KMS-11 (cell line): ENCODE measurements at regions not wholly inside any gene's neighbourhood (a gene's known extent, or its start where the extent isn't known, plus 50 kb on each side); places are given as distances from the start of the nearest gene placed in this dataset.
"Not testable (repeated sequence)": the region's sequence is repeated elsewhere in the genome, so short reads cannot be mapped to it uniquely, and the experiment has no call there.

Experiments used
- H2AFZ ChIP-seq: fragments of 200-600 bp; sonication (generic); 2 replicates; pipeline ENCODE4 v1.6.1; 2016; ENCODE audit warnings: antibody characterized with exemption, mixed run types, low read depth
- H3K27ac ChIP-seq: fragments of 200-600 bp; sonication (generic); 2 replicates; pipeline ENCODE4 v1.6.1; 2016; ENCODE audit warnings: mild to moderate bottlenecking, mixed run types
- H3K27me3 ChIP-seq: fragments of 200-600 bp; sonication (generic); 2 replicates; pipeline ENCODE4 v1.6.1; 2017; ENCODE audit warnings: mild to moderate bottlenecking, low read depth, mixed run types, moderate library complexity; ENCODE audit not compliant: insufficient read depth
- H3K36me3 ChIP-seq: fragments of 200-600 bp; sonication (generic); 2 replicates; pipeline ENCODE4 v1.6.1; 2017; ENCODE audit warnings: mild to moderate bottlenecking, mixed run types; ENCODE audit not compliant: insufficient read depth
- H3K4me1 ChIP-seq: fragments of 200-600 bp; sonication (generic); 2 replicates; pipeline ENCODE4 v1.6.1; 2016; ENCODE audit warnings: mild to moderate bottlenecking, low read depth, mixed run types; ENCODE audit not compliant: poor library complexity, severe bottlenecking
- H3K4me2 ChIP-seq: fragments of 200-600 bp; sonication (generic); 2 replicates; pipeline ENCODE4 v1.7.0; 2016; ENCODE audit warnings: mild to moderate bottlenecking, mixed run types
- H3K4me3 ChIP-seq: fragments of 200-600 bp; sonication (generic); IDR thresholded peaks from 2 replicates; pipeline ENCODE4 v1.6.1; 2017; ENCODE audit warnings: low read depth, low read length, mixed read lengths; ENCODE audit not compliant: insufficient read depth
- H3K79me2 ChIP-seq: fragments of 200-600 bp; sonication (generic); 2 replicates; pipeline ENCODE4 v1.6.1; 2016; ENCODE audit warnings: low read depth, mixed run types; ENCODE audit not compliant: insufficient read depth
- H3K9ac ChIP-seq: fragments of 200-600 bp; sonication (generic); 2 replicates; pipeline ENCODE4 v1.6.1; 2016; ENCODE audit warnings: mild to moderate bottlenecking, mixed run types
- H4K20me1 ChIP-seq: fragments of 200-600 bp; sonication (generic); 2 replicates; pipeline ENCODE4 v1.6.1; 2016; ENCODE audit warnings: mild to moderate bottlenecking, mixed run types; ENCODE audit not compliant: insufficient read depth
- TF ChIP-seq, protein P1 (sequence below): fragments of 200-600 bp; sonication (generic); conservative IDR thresholded peaks from 2 replicates; pipeline ENCODE4 v1.6.1; 2017; ENCODE audit warnings: low read depth, mild to moderate bottlenecking, antibody characterized with exemption, low read length, moderate library complexity, mixed read lengths

DNA sequence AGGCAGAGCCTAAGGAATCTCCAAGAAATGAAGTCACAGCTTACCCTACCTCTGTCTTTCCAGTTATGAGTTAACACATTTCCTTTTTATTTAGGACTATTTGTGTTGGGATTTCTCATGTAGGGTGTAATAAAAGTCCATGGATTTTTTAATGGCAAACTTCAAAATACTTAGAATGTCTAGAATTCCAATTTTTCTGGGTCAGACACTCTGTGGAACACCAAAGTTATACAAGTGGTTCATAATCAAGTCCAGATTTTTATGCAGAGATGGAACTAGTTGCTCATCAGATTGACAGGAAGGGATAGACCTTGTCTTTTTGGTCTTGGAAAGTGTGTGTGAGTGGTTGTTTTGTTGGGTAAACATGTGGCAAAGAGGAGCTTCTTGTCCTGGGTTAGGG is 69.8 kb upstream of the ADRA1D start:
- no peaks in the 10 kb centered on the region for H3K4me1 ChIP-seq
- no peaks in the 10 kb centered on the region for H3K27me3 ChIP-seq
- no peak overlapping the region for H3K4me3 ChIP-seq
- H3K36me3 ChIP-seq, result no peaks in the 10 kb centered on the region
- H4K20me1 ChIP-seq, result no peaks in the 10 kb centered on the region
- H3K27ac ChIP-seq, result no peak overlapping the region
- no peak overlapping the region for H3K4me2 ChIP-seq
- TF ChIP-seq, protein P1, sequence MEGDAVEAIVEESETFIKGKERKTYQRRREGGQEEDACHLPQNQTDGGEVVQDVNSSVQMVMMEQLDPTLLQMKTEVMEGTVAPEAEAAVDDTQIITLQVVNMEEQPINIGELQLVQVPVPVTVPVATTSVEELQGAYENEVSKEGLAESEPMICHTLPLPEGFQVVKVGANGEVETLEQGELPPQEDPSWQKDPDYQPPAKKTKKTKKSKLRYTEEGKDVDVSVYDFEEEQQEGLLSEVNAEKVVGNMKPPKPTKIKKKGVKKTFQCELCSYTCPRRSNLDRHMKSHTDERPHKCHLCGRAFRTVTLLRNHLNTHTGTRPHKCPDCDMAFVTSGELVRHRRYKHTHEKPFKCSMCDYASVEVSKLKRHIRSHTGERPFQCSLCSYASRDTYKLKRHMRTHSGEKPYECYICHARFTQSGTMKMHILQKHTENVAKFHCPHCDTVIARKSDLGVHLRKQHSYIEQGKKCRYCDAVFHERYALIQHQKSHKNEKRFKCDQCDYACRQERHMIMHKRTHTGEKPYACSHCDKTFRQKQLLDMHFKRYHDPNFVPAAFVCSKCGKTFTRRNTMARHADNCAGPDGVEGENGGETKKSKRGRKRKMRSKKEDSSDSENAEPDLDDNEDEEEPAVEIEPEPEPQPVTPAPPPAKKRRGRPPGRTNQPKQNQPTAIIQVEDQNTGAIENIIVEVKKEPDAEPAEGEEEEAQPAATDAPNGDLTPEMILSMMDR, result no peak
- H3K9ac ChIP-seq, result no peak overlapping the region
- no peaks in the 10 kb centered on the region for H3K79me2 ChIP-seq
- H2AFZ ChIP-seq, result no peak overlapping the region

DNA sequence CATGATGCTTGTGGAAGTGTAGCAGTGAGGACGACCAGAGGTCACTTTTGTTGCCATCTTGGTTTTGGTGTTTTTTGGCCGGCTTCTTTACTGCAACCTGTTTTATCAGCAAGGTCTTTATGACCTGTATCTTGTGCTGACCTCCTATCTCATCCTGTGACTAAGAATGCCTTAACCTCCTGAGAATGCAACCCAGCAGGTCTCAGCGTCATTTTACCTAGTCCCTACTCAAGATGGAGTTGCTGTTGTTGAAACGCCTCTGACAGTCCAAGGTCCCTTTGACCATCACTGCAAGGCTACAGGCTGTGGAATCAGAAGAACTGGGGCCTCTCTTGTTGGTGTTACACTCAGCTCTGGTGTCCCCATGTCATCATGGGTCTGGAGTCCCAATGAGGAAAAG is 61.5 kb upstream of the ADRA1D start:
- not testable (repeated sequence) for H3K27ac ChIP-seq, H2AFZ ChIP-seq, H4K20me1 ChIP-seq

DNA sequence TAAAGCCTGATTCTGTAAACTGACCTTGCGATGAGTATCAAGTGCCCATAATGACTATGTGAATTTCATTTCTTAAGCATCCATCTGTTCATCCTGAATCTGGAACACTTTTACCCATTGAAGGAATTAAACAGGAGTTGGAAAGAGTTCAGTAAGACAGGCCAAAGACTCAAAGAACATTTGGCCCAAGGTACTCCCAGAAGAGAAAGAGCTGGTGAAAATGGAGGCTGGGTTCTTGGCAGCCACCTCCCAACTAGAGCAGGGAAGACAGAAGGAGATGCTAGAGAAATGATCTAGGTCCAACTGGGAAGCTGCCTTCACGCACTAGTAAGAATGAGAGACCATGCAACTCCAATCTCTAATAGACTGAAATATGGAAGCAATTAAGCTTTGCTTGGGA is 57.1 kb upstream of the ADRA1D start:
- no peaks in the 10 kb centered on the region for H3K36me3 ChIP-seq
- H3K4me1 ChIP-seq, result no peaks in the 10 kb centered on the region
- H3K9ac ChIP-seq, result no peak overlapping the region
- TF ChIP-seq, protein P1, result no peak
- H3K4me2 ChIP-seq, result no peak overlapping the region
- H2AFZ ChIP-seq, result no peak overlapping the region
- no peaks in the 10 kb centered on the region for H4K20me1 ChIP-seq
- no peak overlapping the region for H3K27ac ChIP-seq
- no peaks in the 10 kb centered on the region for H3K27me3 ChIP-seq
- H3K4me3 ChIP-seq, result no peak overlapping the region
- H3K79me2 ChIP-seq, result no peaks in the 10 kb centered on the region

More for the DNA sequence above, 61.5 kb upstream of the ADRA1D start:
- H3K79me2 ChIP-seq, H3K4me3 ChIP-seq, H3K36me3 ChIP-seq, H3K4me1 ChIP-seq, H3K27me3 ChIP-seq, H3K4me2 ChIP-seq, H3K9ac ChIP-seq: not testable (repeated sequence)

DNA sequence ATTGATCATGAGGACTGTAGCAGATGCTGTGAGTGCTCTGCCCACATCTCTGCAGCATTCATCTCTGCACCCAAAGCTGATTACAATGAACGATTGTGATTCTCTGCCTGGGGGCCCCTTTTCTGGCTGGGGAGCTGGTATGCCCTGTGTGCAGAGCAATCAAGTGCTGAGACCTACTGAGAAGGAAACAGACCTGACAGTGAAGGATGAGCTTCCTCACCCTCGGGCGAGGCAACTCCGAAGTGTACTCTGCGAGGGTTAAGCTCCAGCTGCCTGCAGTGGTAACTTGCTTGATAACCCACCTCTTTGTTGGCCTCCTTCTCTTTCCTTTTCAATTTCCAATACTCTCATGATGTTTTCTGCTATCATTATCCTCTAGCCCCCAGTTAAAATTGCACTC is 56.0 kb upstream of the ADRA1D start:
- TF ChIP-seq, protein P1, result no peak
- no peak overlapping the region for H3K4me2 ChIP-seq
- no peaks in the 10 kb centered on the region for H3K27me3 ChIP-seq
- H3K36me3 ChIP-seq, result no peaks in the 10 kb centered on the region
- H2AFZ ChIP-seq, result no peak overlapping the region
- H4K20me1 ChIP-seq, result no peaks in the 10 kb centered on the region
- H3K27ac ChIP-seq, result no peak overlapping the region
- no peaks in the 10 kb centered on the region for H3K4me1 ChIP-seq
- H3K79me2 ChIP-seq, result no peaks in the 10 kb centered on the region
- no peak overlapping the region for H3K4me3 ChIP-seq
- H3K9ac ChIP-seq, result no peak overlapping the region

DNA sequence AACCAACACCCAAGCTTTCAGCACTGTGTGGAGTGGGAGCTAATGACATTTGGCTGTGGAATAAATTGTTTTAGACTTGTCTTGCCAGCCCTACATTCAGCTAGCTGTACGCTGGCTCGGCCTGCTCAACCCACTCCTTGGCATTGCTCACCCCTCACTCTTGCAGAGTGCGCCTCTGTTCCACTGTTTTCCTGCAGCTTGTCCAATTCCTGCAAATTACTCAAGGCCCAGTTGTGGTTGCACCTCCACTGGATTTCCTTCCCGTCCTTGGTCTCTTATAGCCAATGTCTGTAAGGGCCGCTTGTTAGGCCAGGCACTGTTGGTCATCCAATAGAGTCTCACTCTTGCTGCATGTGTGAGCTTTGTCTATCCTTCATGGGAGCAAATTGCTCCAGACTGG is 55.5 kb upstream of the ADRA1D start:
- Histone ChIP-seq H3K79me2 (no peaks in the 10 kb centered on the region), H3K36me3 (no peaks in the 10 kb centered on the region), H3K4me2 (no peak overlapping the region), H3K4me3 (no peak overlapping the region), H3K27ac (no peak overlapping the region), H3K9ac (no peak overlapping the region), H4K20me1 (no peaks in the 10 kb centered on the region), H3K4me1 (no peaks in the 10 kb centered on the region), H3K27me3 (no peaks in the 10 kb centered on the region), H2AFZ (no peak overlapping the region)
- TF ChIP-seq, protein P1, result no peak
